ENCODE measurements at regions not wholly inside any gene's neighbourhood (a gene's known extent, or its start where the extent isn't known, plus 50 kb on each side); places are given as distances from the start of the nearest gene placed in this dataset.

- no peaks in the 10 kb centered on the region for H3K79me2 ChIP-seq (ENCODE audit: insufficient read depth, low read length)
- Mint-ChIP-seq H3K27me3 (ENCODE audit: low read depth, unreplicated experiment) (no peaks in the 10 kb centered on the region), H3K36me3 (ENCODE audit: low read depth, unreplicated experiment) (no peaks in the 10 kb centered on the region), H3K27ac (ENCODE audit: unreplicated experiment) (no peak overlapping the region), H3K4me3 (ENCODE audit: unreplicated experiment) (no peak overlapping the region), H3K4me1 (ENCODE audit: low read depth, unreplicated experiment) (no peaks in the 10 kb centered on the region), H3K9me3 (ENCODE audit: unreplicated experiment) (no peaks in the 10 kb centered on the region)
- H3K27ac ChIP-seq (ENCODE audit: low read depth, low read length), result no peak overlapping the region
- H3K9me3 ChIP-seq (ENCODE audit: insufficient read depth, low read depth, low read length), result no peaks in the 10 kb centered on the region
- no peaks in the 10 kb centered on the region for H4K20me1 ChIP-seq (ENCODE audit: insufficient read depth, low read length)
- H3K36me3 ChIP-seq (ENCODE audit: insufficient read depth, low read length), result no peaks in the 10 kb centered on the region
- no peak for DNase-seq (ENCODE audit: low read depth)
- TF ChIP-seq CTCF (IDR thresholded peaks at IDR 0.05; ENCODE audit: insufficient read depth, low read depth, low read length) (no peak), EZH2 (IDR thresholded peaks at IDR 0.05; ENCODE audit: insufficient read depth, low read length) (no peak)
- FAIRE-seq, result no peak
- H3K9ac ChIP-seq (ENCODE audit: low read length), result no peak overlapping the region
- no peak overlapping the region for H2AFZ ChIP-seq (ENCODE audit: low read depth, low read length)
- H3K4me2 ChIP-seq (ENCODE audit: low read length), result no peak overlapping the region
- H3K4me1 ChIP-seq (ENCODE audit: insufficient read depth, low read length), result no peaks in the 10 kb centered on the region
- H3K27me3 ChIP-seq (ENCODE audit: insufficient read depth, low read length), result no peaks in the 10 kb centered on the region
- no peak overlapping the region for H3K4me3 ChIP-seq (ENCODE audit: insufficient read depth, low read depth, low read length)
Observed at GRCh38 chr21:24444736-24445135, 1162.5 kb downstream of the MRPL39 start.

GRCh38 chr21:24436236-24436635 is 1171.0 kb downstream of the MRPL39 start:
- Histone ChIP-seq H3K79me2 (ENCODE audit: insufficient read depth, low read length) (no peaks in the 10 kb centered on the region), H2AFZ (ENCODE audit: low read depth, low read length) (no peak overlapping the region), H3K27ac (ENCODE audit: low read depth, low read length) (no peak overlapping the region), H3K9ac (ENCODE audit: low read length) (no peak overlapping the region), H3K4me1 (ENCODE audit: insufficient read depth, low read length) (no peaks in the 10 kb centered on the region), H3K36me3 (ENCODE audit: insufficient read depth, low read length) (no peaks in the 10 kb centered on the region), H3K4me3 (ENCODE audit: insufficient read depth, low read depth, low read length) (no peak overlapping the region), H4K20me1 (ENCODE audit: insufficient read depth, low read length) (no peaks in the 10 kb centered on the region), H3K4me2 (ENCODE audit: low read length) (no peak overlapping the region), H3K27me3 (ENCODE audit: insufficient read depth, low read length) (no peaks in the 10 kb centered on the region), H3K9me3 (ENCODE audit: insufficient read depth, low read depth, low read length) (no peaks in the 10 kb centered on the region)
- FAIRE-seq (no peak), DNase-seq (ENCODE audit: low read depth) (no peak)
- H3K9me3 Mint-ChIP-seq (ENCODE audit: unreplicated experiment), result peaks cover 4% of the 10 kb centered on the region
- H3K27me3 Mint-ChIP-seq (ENCODE audit: low read depth, unreplicated experiment), result no peaks in the 10 kb centered on the region
- TF ChIP-seq CTCF (IDR thresholded peaks at IDR 0.05; ENCODE audit: insufficient read depth, low read depth, low read length) (no peak), EZH2 (IDR thresholded peaks at IDR 0.05; ENCODE audit: insufficient read depth, low read length) (no peak)
- H3K27ac Mint-ChIP-seq (ENCODE audit: unreplicated experiment), result no peak overlapping the region
- no peak overlapping the region for H3K4me3 Mint-ChIP-seq (ENCODE audit: unreplicated experiment)
- H3K36me3 Mint-ChIP-seq (ENCODE audit: low read depth, unreplicated experiment), result no peaks in the 10 kb centered on the region
- no peaks in the 10 kb centered on the region for H3K4me1 Mint-ChIP-seq (ENCODE audit: low read depth, unreplicated experiment)

GRCh38 chr21:24428591-24429199 is 1178.6 kb downstream of the MRPL39 start:
- Histone ChIP-seq H3K36me3 (ENCODE audit: insufficient read depth, low read length) (no peaks in the 10 kb centered on the region), H3K27ac (ENCODE audit: low read depth, low read length) (no peak overlapping the region), H3K9me3 (ENCODE audit: insufficient read depth, low read depth, low read length) (no peaks in the 10 kb centered on the region), H3K79me2 (ENCODE audit: insufficient read depth, low read length) (no peaks in the 10 kb centered on the region), H2AFZ (ENCODE audit: low read depth, low read length) (no peak overlapping the region), H3K4me3 (ENCODE audit: insufficient read depth, low read depth, low read length) (no peak overlapping the region), H3K9ac (ENCODE audit: low read length) (no peak overlapping the region), H3K4me2 (ENCODE audit: low read length) (no peak overlapping the region), H3K27me3 (ENCODE audit: insufficient read depth, low read length) (no peaks in the 10 kb centered on the region), H4K20me1 (ENCODE audit: insufficient read depth, low read length) (no peaks in the 10 kb centered on the region), H3K4me1 (ENCODE audit: insufficient read depth, low read length) (no peaks in the 10 kb centered on the region)
- H3K4me3 Mint-ChIP-seq (ENCODE audit: unreplicated experiment), result no peak overlapping the region
- no peak overlapping the region for H3K27ac Mint-ChIP-seq (ENCODE audit: unreplicated experiment)
- no peaks in the 10 kb centered on the region for H3K4me1 Mint-ChIP-seq (ENCODE audit: low read depth, unreplicated experiment)
- DNase-seq (ENCODE audit: low read depth) (no peak), FAIRE-seq (no peak)
- TF ChIP-seq CTCF (IDR thresholded peaks at IDR 0.05; ENCODE audit: insufficient read depth, low read depth, low read length) (no peak), EZH2 (IDR thresholded peaks at IDR 0.05; ENCODE audit: insufficient read depth, low read length) (no peak)
- H3K27me3 Mint-ChIP-seq (ENCODE audit: low read depth, unreplicated experiment), result no peaks in the 10 kb centered on the region
- no peaks in the 10 kb centered on the region for H3K36me3 Mint-ChIP-seq (ENCODE audit: low read depth, unreplicated experiment)
- no peaks in the 10 kb centered on the region for H3K9me3 Mint-ChIP-seq (ENCODE audit: unreplicated experiment)

Data from astrocyte (in vitro differentiated cells and primary cell).